Epithelial cell of esophagus (primary cell): ENCODE measurements at regions not wholly inside any gene's neighbourhood (a gene's known extent, or its start where the extent isn't known, plus 50 kb on each side); places are given as distances from the start of the nearest gene placed in this dataset.
A peak's percentile ranks its signal among the peaks of the same experiment; 100 is the strongest.

ENCODE experiments used
- DNase-seq: peaks from one replicate; pipeline ENCODE4 v3.0.0; 2010; ENCODE audit warnings: low read depth
- H3K4me3 ChIP-seq: 2 replicates; pipeline ENCODE4 v1.5.1; 2011; ENCODE audit warnings: mild to moderate bottlenecking, low read length, control low read depth
- TF ChIP-seq, protein P1 (sequence below): IDR thresholded peaks from 2 replicates; pipeline ENCODE4 v1.5.1; 2011; ENCODE audit warnings: low read depth, mild to moderate bottlenecking, low read length, control low read depth, inconsistent platforms; ENCODE audit not compliant: insufficient read depth; ENCODE audit errors: missing control alignments

DNA sequence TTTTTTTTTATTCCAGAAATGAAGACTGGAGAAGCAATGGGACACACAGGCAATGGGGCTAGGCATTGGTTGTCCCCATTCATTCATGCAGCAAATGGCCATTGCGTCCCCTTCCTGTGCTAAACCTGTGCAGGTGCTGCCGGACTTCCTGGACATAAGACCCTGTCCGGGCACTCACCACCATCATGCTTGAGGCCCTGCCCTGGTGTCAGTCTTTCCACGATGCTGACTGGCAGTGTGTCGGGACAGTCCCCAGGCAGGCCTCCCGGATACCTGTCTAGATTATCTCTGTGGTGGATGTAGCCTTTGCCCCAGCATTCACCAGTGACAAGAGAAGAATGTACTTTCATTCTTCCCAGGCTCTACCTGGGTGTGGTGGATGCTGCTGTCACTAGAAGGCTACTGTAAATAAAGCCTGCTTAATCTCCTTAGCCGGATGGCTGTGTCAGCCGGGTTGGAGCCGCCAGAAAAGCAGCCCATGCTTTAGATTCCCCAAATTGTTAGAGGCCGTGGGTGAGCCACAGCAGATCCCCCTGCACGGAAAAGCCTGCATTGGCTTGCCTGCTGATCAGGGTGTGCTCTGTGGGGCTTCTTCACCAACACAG is 94.5 kb upstream of the PARP11 start:
- no peak overlapping the region for H3K4me3 ChIP-seq
- TF ChIP-seq, protein P1, sequence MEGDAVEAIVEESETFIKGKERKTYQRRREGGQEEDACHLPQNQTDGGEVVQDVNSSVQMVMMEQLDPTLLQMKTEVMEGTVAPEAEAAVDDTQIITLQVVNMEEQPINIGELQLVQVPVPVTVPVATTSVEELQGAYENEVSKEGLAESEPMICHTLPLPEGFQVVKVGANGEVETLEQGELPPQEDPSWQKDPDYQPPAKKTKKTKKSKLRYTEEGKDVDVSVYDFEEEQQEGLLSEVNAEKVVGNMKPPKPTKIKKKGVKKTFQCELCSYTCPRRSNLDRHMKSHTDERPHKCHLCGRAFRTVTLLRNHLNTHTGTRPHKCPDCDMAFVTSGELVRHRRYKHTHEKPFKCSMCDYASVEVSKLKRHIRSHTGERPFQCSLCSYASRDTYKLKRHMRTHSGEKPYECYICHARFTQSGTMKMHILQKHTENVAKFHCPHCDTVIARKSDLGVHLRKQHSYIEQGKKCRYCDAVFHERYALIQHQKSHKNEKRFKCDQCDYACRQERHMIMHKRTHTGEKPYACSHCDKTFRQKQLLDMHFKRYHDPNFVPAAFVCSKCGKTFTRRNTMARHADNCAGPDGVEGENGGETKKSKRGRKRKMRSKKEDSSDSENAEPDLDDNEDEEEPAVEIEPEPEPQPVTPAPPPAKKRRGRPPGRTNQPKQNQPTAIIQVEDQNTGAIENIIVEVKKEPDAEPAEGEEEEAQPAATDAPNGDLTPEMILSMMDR = no peak
- DNase-seq = no peak

- DNase-seq = no peak
- TF ChIP-seq, protein P1 = no peak
Measured at GRCh38 chr12:3966376-3966775, 93.2 kb upstream of the PARP11 start.

GRCh38 chr12:3965046-3965445 is 91.8 kb upstream of the PARP11 start:
- DNase-seq = no peak

More at GRCh38 chr12:3966376-3966775, 93.2 kb upstream of the PARP11 start:
- H3K4me3 ChIP-seq = no peak overlapping the region

DNA sequence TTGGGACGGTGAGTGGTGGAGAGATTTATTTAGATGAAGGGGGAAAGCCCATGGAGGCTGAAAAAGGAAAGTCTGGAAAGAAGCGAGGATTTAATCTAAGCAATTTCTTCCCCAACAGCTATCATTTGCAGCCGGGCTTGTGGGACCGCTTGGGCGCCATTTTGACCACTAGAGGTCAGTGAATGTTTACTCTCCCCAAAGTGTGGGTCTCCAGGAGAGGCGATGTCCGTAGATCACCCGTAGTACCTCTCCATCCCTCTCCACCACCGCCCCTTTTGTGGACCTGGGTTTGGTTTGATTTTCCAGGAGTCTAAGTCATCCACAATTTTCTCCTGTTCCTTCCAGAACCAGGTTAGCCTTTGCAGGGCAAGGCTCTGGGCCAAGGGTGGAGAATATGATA is 91.2 kb upstream of the PARP11 start:
- no peak overlapping the region for H3K4me3 ChIP-seq
- TF ChIP-seq, protein P1 = no peak
- DNase-seq = no peak

More at GRCh38 chr12:3965046-3965445, 91.8 kb upstream of the PARP11 start:
- TF ChIP-seq, protein P1 = no peak
- H3K4me3 ChIP-seq = no peak overlapping the region

DNA sequence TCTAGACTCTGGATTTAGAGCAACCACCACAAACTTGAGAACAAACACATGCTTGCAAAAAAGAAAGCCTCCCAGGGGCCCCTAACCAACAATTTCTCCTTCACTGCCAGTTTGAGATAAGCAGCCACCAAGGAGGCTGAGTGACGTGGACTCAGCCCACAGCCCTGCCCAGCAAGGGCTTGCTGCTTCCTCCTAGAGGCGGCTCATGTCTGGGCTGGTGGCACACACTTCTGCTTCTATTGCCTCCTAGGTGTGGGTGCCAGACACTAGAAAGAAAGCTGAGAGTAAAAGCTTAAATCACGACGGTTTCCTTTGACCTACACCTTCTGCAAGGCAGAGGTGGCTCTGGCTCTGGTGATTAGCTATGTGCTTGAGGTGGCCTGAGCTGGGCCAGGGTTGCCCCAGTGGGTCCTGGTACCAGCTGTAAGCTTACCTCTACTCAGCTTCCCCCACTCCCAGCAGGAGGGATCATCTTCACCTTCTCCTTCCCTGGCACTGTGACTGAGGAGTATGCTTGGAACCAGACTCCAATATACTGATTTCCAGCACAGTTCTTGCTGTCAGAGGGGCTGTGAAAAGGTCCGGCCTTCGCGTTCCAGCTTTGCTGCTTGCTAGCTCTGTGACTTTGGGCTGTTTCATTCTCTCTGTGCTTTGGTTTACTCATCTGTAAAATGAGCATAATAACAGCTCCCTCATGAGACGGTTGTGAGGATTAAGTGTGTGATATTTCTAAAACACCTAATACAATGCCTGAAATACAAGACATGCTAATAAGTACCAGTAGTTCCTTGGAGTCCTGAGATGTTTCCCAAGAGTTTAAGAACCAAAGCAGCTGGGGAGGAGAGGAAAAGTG is 89.7 kb upstream of the PARP11 start:
- TF ChIP-seq, protein P1 = peak; percentile 21
- DNase-seq = peak; percentile 26
- H3K4me3 ChIP-seq = no peak overlapping the region

DNA sequence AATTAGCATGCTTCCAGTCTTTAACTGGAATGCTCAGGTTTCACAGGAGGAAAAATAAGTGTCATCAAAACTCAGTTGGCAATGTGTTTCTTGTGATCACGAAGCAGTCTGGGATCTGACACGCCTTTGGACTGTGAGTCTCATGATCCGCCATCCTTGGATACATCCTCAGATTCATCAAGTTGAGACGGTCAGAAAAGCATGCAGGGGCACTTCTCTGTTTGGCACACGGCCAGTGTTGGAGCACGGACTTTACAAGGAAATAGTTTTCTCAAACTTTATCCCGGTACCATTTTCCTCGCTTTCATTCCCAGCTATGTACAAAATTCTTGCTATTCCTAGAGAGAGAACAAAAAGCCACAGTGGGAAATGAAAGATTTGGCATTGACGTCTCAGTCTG is 88.4 kb upstream of the PARP11 start:
- H3K4me3 ChIP-seq = no peak overlapping the region
- DNase-seq = peak; percentile 41
- TF ChIP-seq, protein P1 = no peak
